IPS-20b (cell line): ENCODE measurements at regions not wholly inside any gene's neighbourhood (a gene's known extent, or its start where the extent isn't known, plus 50 kb on each side); places are given as distances from the start of the nearest gene placed in this dataset.

Experiments
- H3K27ac ChIP-seq: one replicate; pipeline ENCODE4 v1.5.1; 2013; ENCODE audit warnings: low read length
- H3K27me3 ChIP-seq: 2 replicates; pipeline ENCODE4 v1.6.1; 2013; ENCODE audit warnings: mild to moderate bottlenecking, low read length, inconsistent platforms; ENCODE audit not compliant: insufficient read depth
- H3K36me3 ChIP-seq: 2 replicates; pipeline ENCODE4 v1.6.1; 2013; ENCODE audit warnings: low read depth, mild to moderate bottlenecking, inconsistent platforms, low read length, moderate library complexity; ENCODE audit not compliant: insufficient read depth
- H3K4me1 ChIP-seq: 2 replicates; pipeline ENCODE4 v1.6.1; 2013; ENCODE audit warnings: mild to moderate bottlenecking, control low read depth, inconsistent platforms, low read length, moderate library complexity; ENCODE audit not compliant: insufficient read depth
- H3K4me3 ChIP-seq: 2 replicates; pipeline ENCODE4 v1.5.1; 2013; ENCODE audit warnings: mild to moderate bottlenecking, low read length, inconsistent platforms
- H3K9ac ChIP-seq: 2 replicates; pipeline ENCODE4 v1.6.1; 2013; ENCODE audit warnings: low read depth, mild to moderate bottlenecking, inconsistent platforms, low read length, moderate library complexity
- H3K9me3 ChIP-seq: 2 replicates; pipeline ENCODE4 v1.6.1; 2013; ENCODE audit warnings: mild to moderate bottlenecking, low read depth, low read length, inconsistent platforms; ENCODE audit not compliant: insufficient read depth

DNA sequence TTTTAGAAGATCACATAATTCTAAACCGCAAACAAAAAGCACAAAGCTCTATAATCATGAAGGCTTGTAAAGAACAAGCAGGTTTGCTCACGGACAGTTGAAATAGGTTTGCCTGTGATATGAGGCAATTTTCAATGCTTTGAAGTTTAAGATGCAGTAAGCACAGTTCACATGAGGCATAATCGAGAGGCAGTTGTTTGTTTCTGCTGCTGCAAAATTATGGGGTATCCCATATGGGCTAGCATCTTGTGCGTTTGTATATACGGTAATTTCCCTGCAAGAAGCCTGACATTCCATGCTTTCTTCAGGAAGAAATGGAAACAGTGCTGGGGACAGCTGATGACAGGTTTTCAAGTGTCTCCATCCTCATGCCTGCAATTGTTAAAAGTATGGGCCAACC lies 94.6 kb upstream of the MC3R start:
- H3K27ac ChIP-seq = no peak overlapping the region

DNA sequence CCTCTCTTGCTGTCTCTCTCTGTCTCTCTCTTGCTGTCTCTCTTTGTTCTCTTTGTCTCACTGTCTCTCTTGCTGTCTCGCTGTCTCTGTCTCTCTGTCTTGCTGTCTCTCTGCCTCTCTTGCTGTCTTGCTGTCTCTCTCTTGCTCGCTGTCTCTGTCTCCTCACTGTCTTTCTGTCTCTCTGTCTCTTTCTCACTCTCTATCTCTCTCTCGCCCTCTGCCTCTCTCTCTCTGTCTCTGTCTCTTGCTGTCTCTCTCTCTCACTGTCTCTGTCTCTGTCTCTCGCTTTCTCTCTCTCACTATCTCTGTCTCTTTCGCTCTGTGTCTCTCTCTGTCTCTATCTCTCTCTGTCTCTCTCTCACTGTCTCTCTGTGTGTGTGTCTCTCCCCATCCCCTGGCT lies 92.9 kb upstream of the MC3R start:
- Histone ChIP-seq H3K36me3 (no peaks in the 10 kb centered on the region), H3K4me3 (no peak overlapping the region), H3K9me3 (no peaks in the 10 kb centered on the region), H3K4me1 (peaks cover 12% of the 10 kb centered on the region; the same call in 1 of the 2 replicates), H3K27ac (no peak overlapping the region), H3K9ac (no peak overlapping the region), H3K27me3 (no peaks in the 10 kb centered on the region)

More for the DNA sequence above, 94.6 kb upstream of the MC3R start:
- Histone ChIP-seq H3K9ac (no peak overlapping the region), H3K27me3 (no peaks in the 10 kb centered on the region), H3K9me3 (no peaks in the 10 kb centered on the region), H3K36me3 (no peaks in the 10 kb centered on the region), H3K4me1 (peaks cover 12% of the 10 kb centered on the region; the same call in 1 of the 2 replicates), H3K4me3 (no peak overlapping the region)

DNA sequence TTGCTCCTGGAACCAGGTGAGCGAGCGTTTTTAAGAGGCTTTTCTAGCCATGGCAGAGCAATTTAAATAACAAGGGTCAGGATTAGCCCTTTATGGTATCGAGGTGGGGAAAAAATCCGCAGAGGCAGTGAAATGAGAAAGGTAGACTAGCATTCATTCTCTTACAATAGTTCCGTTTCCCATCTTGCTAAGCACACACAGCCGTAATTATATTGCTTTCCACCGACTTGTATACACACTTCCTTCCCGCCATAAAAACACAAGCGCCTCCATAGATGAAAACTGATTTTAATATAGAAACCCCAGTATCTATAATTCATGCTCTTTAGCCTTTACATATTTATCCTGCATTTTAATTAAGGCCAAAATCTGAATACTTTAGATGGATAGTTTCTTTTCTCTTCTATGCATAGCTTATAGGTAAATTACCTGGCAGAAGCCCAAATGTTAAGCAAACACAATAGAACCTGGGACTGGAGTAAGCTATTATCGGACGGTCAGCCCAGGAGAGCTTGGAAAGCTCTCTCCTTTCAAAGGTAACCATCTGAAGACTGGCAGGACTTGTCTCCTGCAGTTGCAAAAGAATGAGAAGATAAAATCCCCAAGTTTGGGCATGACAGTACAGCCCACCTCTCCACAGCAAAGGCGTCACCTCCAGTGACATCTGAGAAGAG lies 90.9 kb upstream of the MC3R start:
- H3K27ac ChIP-seq = no peak overlapping the region
- H3K9me3 ChIP-seq = no peaks in the 10 kb centered on the region
- H3K9ac ChIP-seq = no peak overlapping the region
- H3K4me3 ChIP-seq = peak overlapping the region; percentile 26; the same call in 1 of the 2 replicates
- H3K27me3 ChIP-seq = no peaks in the 10 kb centered on the region
- H3K4me1 ChIP-seq = peaks cover 12% of the 10 kb centered on the region; the same call in 1 of the 2 replicates
- no peaks in the 10 kb centered on the region for H3K36me3 ChIP-seq

GRCh38 chr20:56158489-56158888 lies 90.0 kb upstream of the MC3R start:
- Histone ChIP-seq H3K27me3 (no peaks in the 10 kb centered on the region), H3K27ac (no peak overlapping the region), H3K4me1 (peaks cover 12% of the 10 kb centered on the region; the same call in 1 of the 2 replicates), H3K4me3 (no peak overlapping the region), H3K36me3 (no peaks in the 10 kb centered on the region), H3K9me3 (no peaks in the 10 kb centered on the region), H3K9ac (no peak overlapping the region)

DNA sequence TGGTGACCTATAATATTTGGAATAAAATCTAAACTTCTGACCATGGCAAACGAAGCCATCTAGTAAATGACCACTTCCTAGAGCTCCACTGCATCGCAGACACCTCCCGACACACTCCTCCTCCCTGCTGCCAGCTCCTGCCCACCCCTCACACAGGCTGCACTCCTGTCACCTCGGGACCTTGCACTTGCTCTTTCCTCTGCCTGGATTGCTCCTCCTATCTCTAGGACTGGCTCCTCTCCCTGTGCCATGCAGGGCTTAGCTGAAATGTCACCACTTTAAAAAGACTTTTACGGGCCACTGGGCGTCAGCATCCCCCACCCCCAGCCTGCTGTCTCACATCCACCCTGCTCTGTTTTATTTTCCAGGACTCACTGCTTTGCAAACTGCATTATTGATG lies 87.6 kb upstream of the MC3R start:
- H3K27ac ChIP-seq = no peak overlapping the region
- no peak overlapping the region for H3K4me3 ChIP-seq
- peaks cover 12% of the 10 kb centered on the region; the same call in 1 of the 2 replicates for H3K4me1 ChIP-seq
- no peaks in the 10 kb centered on the region for H3K36me3 ChIP-seq
- H3K27me3 ChIP-seq = no peaks in the 10 kb centered on the region
- H3K9ac ChIP-seq = no peak overlapping the region
- peaks cover 9% of the 10 kb centered on the region; the same call in 1 of the 2 replicates for H3K9me3 ChIP-seq

DNA sequence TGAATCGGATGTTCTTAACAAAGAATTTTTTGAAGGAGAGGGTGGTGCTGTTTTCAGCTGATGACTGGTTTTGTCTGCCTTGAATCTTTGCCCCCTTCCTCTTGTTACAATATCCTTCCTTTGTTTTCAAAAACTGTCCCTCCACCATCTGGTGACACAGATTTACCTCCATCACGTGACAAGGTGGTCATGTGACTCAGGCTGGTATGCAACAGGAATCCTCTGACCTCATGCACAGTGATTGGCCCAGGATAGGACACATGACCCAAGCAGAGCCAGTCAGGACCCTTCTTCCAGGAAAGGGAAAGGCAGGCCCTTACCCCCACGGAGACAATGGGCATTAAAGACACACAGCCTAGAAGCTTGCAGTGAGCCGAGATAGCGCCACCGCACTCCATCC lies 84.7 kb upstream of the MC3R start:
- peaks cover 22% of the 10 kb centered on the region; the same call in 1 of the 2 replicates for H3K9me3 ChIP-seq
- no peak overlapping the region for H3K27ac ChIP-seq
- no peaks in the 10 kb centered on the region for H3K27me3 ChIP-seq
- H3K36me3 ChIP-seq = no peaks in the 10 kb centered on the region
- no peak overlapping the region for H3K4me3 ChIP-seq
- no peaks in the 10 kb centered on the region for H3K4me1 ChIP-seq
- H3K9ac ChIP-seq = no peak overlapping the region

GRCh38 chr20:56166781-56167465 lies 81.6 kb upstream of the MC3R start:
- Histone ChIP-seq H3K4me1 (no peaks in the 10 kb centered on the region), H3K9me3 (peaks cover 22% of the 10 kb centered on the region; the same call in 1 of the 2 replicates), H3K36me3 (no peaks in the 10 kb centered on the region), H3K4me3 (no peak overlapping the region), H3K27ac (no peak overlapping the region), H3K9ac (no peak overlapping the region), H3K27me3 (no peaks in the 10 kb centered on the region)

- no peaks in the 10 kb centered on the region for H3K4me1 ChIP-seq
- no peak overlapping the region for H3K27ac ChIP-seq
- H3K9me3 ChIP-seq = 0 out of 2 replicates have a peak, but pooled peaks cover 9% of the 10 kb centered on the region
- no peaks in the 10 kb centered on the region for H3K27me3 ChIP-seq
- H3K4me3 ChIP-seq = no peak overlapping the region
- no peaks in the 10 kb centered on the region for H3K36me3 ChIP-seq
- no peak overlapping the region for H3K9ac ChIP-seq
These were observed 77.2 kb upstream of the MC3R start for GRCh38 chr20:56171087-56172012.

- no peak overlapping the region for H3K27ac ChIP-seq
- H3K36me3 ChIP-seq = no peaks in the 10 kb centered on the region
- no peaks in the 10 kb centered on the region for H3K4me1 ChIP-seq
- H3K27me3 ChIP-seq = no peaks in the 10 kb centered on the region
- H3K4me3 ChIP-seq = no peak overlapping the region
- H3K9ac ChIP-seq = no peak overlapping the region
- no peaks in the 10 kb centered on the region for H3K9me3 ChIP-seq
These were observed 75.1 kb upstream of the MC3R start for GRCh38 chr20:56173438-56173837.

DNA sequence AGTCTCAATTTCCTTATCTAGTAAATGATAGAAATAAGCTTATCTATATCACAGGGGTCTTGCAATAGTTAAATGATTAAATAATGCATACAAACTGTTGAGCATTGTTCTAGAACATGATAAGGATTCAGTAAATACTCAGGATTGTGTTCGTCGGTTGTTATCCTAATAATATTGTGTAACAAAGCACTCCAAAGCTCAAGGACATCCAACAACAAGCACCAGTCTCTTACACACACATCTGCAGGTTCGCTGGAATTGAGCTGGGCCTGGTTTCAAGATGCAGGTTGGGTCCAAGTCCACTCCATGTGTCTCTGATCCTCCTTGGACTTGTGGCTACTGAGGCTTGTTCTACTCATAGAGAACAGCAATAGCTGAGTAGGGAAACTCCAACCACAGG lies 74.1 kb upstream of the MC3R start:
- Histone ChIP-seq H3K27me3 (no peaks in the 10 kb centered on the region), H3K4me1 (no peaks in the 10 kb centered on the region), H3K9me3 (no peaks in the 10 kb centered on the region), H3K36me3 (no peaks in the 10 kb centered on the region), H3K27ac (no peak overlapping the region), H3K4me3 (no peak overlapping the region), H3K9ac (no peak overlapping the region)

- no peak overlapping the region for H3K9ac ChIP-seq
- no peaks in the 10 kb centered on the region for H3K9me3 ChIP-seq
- no peaks in the 10 kb centered on the region for H3K27me3 ChIP-seq
- H3K4me1 ChIP-seq = no peaks in the 10 kb centered on the region
- H3K36me3 ChIP-seq = no peaks in the 10 kb centered on the region
- no peak overlapping the region for H3K27ac ChIP-seq
- H3K4me3 ChIP-seq = no peak overlapping the region
These were observed 72.6 kb upstream of the MC3R start for GRCh38 chr20:56175884-56176283.
